ENCODE measurements at regions not wholly inside any gene's neighbourhood (a gene's known extent, or its start where the extent isn't known, plus 50 kb on each side); places are given as distances from the start of the nearest gene placed in this dataset.

DNA sequence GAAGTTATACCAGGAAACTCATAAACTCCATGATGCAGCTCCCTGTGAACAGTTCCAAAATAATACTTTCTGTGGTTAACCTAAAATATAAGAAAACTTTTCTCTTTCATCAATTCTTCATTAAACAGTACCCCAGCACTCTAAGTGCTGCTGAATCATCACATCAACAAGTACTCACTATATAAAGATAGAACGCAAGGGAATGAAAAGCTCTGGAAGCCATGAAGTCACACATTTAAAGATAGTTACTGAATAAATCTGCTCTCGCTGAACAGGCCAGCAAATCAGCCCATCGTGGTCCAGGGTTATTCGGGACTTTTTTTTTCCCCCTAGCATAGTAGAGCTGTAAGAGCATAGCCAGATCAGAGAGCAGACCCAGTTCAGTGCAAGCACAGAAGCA is 254.3 kb downstream of the IPMK start:
- no peak overlapping the region for H3K4me3 Mint-ChIP-seq
- ATAC-seq (replicated peaks) (no peak), DNase-seq (no peak)
- H3K4me1 Mint-ChIP-seq: no peaks in the 10 kb centered on the region
- no peak overlapping the region for H3K27ac Mint-ChIP-seq
- no peaks in the 10 kb centered on the region for H3K36me3 Mint-ChIP-seq
- no peaks in the 10 kb centered on the region for H3K9me3 Mint-ChIP-seq
- no peaks in the 10 kb centered on the region for H3K27me3 Mint-ChIP-seq

DNA sequence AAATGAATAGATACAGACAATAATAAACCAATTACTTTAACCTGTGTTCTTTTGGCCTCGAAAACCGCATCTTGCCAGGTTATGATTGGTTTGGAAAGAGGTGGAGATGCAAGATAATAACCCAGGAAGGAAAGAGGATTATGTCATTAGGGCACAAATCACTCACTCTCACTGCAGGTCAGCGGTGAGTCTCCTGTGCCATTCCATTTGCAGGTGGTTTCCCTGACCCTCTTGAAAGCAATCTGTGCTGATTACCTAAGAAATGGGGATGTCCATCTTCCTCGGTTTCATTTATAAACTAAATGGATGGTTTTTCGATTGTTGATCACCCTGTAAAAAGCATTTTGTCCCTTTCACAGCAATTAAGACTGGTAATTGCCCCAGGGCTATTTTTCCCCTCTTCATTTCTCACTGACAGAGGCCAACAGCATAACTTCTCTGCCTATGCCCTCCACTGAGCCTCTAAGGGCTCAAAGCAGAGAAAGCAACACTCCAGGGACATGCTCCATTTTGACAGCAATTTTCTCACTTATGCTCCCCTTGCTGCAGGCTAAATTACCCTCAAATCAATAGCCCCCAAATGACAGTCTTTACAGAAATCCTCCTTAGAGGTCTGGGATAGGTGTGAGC is 257.5 kb downstream of the IPMK start:
- Mint-ChIP-seq H3K9me3 (no peaks in the 10 kb centered on the region), H3K27me3 (no peaks in the 10 kb centered on the region), H3K4me1 (no peaks in the 10 kb centered on the region), H3K27ac (no peak overlapping the region), H3K36me3 (no peaks in the 10 kb centered on the region), H3K4me3 (no peak overlapping the region)
- no peak for DNase-seq
- ATAC-seq (replicated peaks): no peak

- no peak for ATAC-seq (replicated peaks)
- Mint-ChIP-seq H3K27ac (no peak overlapping the region), H3K4me1 (no peaks in the 10 kb centered on the region), H3K36me3 (no peaks in the 10 kb centered on the region), H3K4me3 (no peak overlapping the region), H3K9me3 (no peaks in the 10 kb centered on the region), H3K27me3 (no peaks in the 10 kb centered on the region)
- DNase-seq: no peak
Observed at GRCh38 chr10:58003945-58004344, 263.7 kb downstream of the IPMK start.

GRCh38 chr10:58001159-58001558 is 266.5 kb downstream of the IPMK start:
- no peak overlapping the region for H3K27ac Mint-ChIP-seq
- no peaks in the 10 kb centered on the region for H3K36me3 Mint-ChIP-seq
- ATAC-seq (replicated peaks) (no peak), DNase-seq (no peak)
- no peaks in the 10 kb centered on the region for H3K9me3 Mint-ChIP-seq
- no peaks in the 10 kb centered on the region for H3K4me1 Mint-ChIP-seq
- no peaks in the 10 kb centered on the region for H3K27me3 Mint-ChIP-seq
- H3K4me3 Mint-ChIP-seq: no peak overlapping the region

- ATAC-seq (replicated peaks) (no peak), DNase-seq (no peak)
- no peak overlapping the region for H3K4me3 Mint-ChIP-seq
- H3K27ac Mint-ChIP-seq: no peak overlapping the region
- H3K36me3 Mint-ChIP-seq: no peaks in the 10 kb centered on the region
- no peaks in the 10 kb centered on the region for H3K4me1 Mint-ChIP-seq
- H3K27me3 Mint-ChIP-seq: no peaks in the 10 kb centered on the region
- peaks cover 0 to 2% of the 10 kb centered on the region in 2 donors for H3K9me3 Mint-ChIP-seq
Observed at GRCh38 chr10:57996536-57996935, 271.2 kb downstream of the IPMK start.

GRCh38 chr10:57993302-57993701 is 274.4 kb downstream of the IPMK start:
- no peak overlapping the region for H3K4me3 Mint-ChIP-seq
- peaks cover 0 to 2% of the 10 kb centered on the region in 2 donors for H3K9me3 Mint-ChIP-seq
- no peak for DNase-seq

DNA sequence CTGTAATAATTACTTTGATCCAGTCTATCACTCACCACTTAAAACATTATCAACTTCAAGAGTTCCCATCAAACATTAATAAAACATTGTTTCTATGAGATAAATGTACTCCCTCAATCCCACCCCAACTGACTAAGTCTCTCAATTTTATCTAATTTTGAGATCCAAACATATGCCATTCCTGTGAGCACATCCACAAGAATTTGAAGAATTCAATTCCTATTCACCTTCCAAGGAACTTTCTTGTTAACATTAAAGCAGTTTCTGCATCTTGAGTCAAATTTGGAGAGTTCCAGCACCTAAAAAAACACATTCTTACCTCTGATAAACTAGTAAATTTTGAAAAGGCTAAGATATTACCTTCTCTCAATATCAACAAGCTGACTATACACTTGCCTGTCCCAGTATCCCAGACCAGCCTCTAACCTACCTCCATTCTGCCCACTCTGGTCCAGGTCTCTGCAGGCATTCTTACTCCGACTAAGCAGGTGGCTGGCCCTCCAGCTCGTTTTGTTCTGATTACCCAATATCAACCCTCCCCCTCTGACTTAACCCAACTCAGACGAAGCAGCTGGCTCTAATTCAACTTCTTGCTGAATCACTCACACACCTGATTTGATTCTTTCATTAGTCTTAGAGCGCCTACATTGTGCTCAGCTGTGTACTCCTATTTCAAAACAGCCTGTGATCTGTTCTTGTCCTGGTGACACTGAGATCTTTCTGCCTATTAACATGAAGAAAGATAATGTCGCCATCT is 275.2 kb downstream of the IPMK start:
- ATAC-seq (replicated peaks) (peak in 1 of 2 donors; percentile 23), DNase-seq (no peak)
- peaks cover 0 to 2% of the 10 kb centered on the region in 2 donors for H3K9me3 Mint-ChIP-seq
- H3K27me3 Mint-ChIP-seq: no peaks in the 10 kb centered on the region
- no peaks in the 10 kb centered on the region for H3K36me3 Mint-ChIP-seq
- H3K4me3 Mint-ChIP-seq: no peak overlapping the region
- no peaks in the 10 kb centered on the region for H3K4me1 Mint-ChIP-seq
- no peak overlapping the region for H3K27ac Mint-ChIP-seq

More at GRCh38 chr10:57993302-57993701, 274.4 kb downstream of the IPMK start:
- Mint-ChIP-seq H3K4me1 (no peaks in the 10 kb centered on the region), H3K36me3 (no peaks in the 10 kb centered on the region), H3K27me3 (no peaks in the 10 kb centered on the region), H3K27ac (no peak overlapping the region)
- no peak for ATAC-seq (replicated peaks)

- H3K4me3 Mint-ChIP-seq: no peak overlapping the region
- no peaks in the 10 kb centered on the region for H3K4me1 Mint-ChIP-seq
- H3K36me3 Mint-ChIP-seq: no peaks in the 10 kb centered on the region
- no peaks in the 10 kb centered on the region for H3K9me3 Mint-ChIP-seq
- no peaks in the 10 kb centered on the region for H3K27me3 Mint-ChIP-seq
- no peak overlapping the region for H3K27ac Mint-ChIP-seq
- ATAC-seq (replicated peaks) (no peak), DNase-seq (no peak)
Observed at GRCh38 chr10:57988964-57989363, 278.7 kb downstream of the IPMK start.

DNA sequence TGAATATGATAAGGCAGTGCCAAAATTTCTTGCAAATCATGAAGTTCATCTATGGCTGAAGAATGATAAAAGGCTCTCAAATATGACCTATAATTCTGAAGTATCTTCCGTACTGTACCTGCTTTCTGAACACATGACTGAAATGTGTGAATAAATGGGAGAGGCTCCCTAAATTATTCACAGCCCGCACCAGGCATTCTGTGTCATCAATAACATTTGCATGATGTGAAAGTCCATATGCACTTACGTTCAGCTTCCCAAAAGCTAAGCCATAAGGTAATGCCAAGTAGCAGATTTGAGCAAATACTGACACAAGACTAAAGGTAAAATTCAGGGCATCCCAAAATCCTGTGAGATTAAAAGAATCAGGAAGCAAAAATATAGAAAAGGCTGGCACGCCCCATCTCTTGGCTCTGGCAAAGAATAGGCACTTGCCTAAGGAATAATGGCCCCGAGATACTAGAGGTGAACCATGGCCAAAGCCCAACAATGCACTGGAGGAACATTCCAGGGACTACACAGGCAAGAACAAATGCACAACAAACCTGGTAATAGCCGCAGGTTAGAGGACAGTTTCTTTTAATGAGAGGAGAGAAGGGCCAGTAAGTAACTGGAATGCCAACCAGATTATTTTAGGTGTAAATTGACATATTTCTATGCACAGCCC is 280.5 kb downstream of the IPMK start:
- H3K9me3 Mint-ChIP-seq: no peaks in the 10 kb centered on the region

DNA sequence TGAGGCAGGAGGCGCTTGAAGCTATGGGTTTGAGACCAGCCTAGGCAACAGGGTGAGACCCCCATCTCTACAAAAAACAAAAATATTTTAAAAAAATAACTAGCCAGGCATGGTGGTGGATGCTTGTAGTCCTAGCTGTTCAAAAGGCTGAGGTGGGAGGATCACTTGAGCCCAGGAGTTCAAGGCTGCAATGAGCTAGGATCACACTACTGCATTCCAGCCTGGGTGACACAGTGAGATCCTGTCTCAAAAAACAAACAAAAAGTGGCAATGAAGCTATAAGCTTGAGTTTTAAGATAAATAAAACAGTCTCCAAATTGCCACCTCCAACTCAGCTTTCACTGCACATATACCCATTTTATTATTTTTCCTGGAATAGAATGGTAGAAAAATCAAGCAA is 281.3 kb downstream of the IPMK start:
- Mint-ChIP-seq H3K9me3 (no peaks in the 10 kb centered on the region), H3K4me1 (no peaks in the 10 kb centered on the region), H3K27me3 (no peaks in the 10 kb centered on the region), H3K36me3 (no peaks in the 10 kb centered on the region), H3K4me3 (no peak overlapping the region), H3K27ac (no peak overlapping the region)
- ATAC-seq (replicated peaks): no peak
- no peak for DNase-seq

More for the DNA sequence above, 280.5 kb downstream of the IPMK start:
- no peak for DNase-seq
- H3K36me3 Mint-ChIP-seq: no peaks in the 10 kb centered on the region
- H3K27ac Mint-ChIP-seq: no peak overlapping the region
- no peak overlapping the region for H3K4me3 Mint-ChIP-seq
- no peaks in the 10 kb centered on the region for H3K27me3 Mint-ChIP-seq
- no peaks in the 10 kb centered on the region for H3K4me1 Mint-ChIP-seq
- ATAC-seq (replicated peaks): no peak

GRCh38 chr10:57983281-57983791 is 284.4 kb downstream of the IPMK start:
- Mint-ChIP-seq H3K27me3 (no peaks in the 10 kb centered on the region), H3K4me1 (no peaks in the 10 kb centered on the region), H3K9me3 (peaks cover 0 to 2% of the 10 kb centered on the region in 2 donors), H3K36me3 (no peaks in the 10 kb centered on the region), H3K4me3 (no peak overlapping the region), H3K27ac (no peak overlapping the region)
- ATAC-seq (replicated peaks): no peak
- no peak for DNase-seq

DNA sequence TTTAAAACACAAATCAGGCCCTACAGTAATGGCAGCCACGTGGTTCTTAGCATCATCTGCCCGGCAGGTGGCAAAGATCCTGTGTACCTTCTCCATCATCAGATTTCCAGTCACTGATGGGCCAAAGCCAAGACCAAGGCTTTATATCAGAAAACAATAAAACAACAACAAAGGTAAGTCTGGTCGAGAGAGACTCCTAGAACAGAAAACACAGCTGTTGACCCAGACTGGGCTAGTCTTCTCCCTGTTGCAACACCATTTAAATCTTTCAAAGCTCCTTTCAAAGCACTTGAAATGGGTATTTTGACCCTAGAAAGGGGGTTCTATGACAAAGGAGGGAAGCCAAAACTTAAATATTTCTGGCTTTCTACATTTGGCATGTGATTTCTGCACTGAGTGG is 285.6 kb downstream of the IPMK start:
- DNase-seq: no peak
- ATAC-seq (replicated peaks): no peak
- H3K4me1 Mint-ChIP-seq: no peaks in the 10 kb centered on the region
- H3K9me3 Mint-ChIP-seq: peaks cover 0 to 4% of the 10 kb centered on the region in 2 donors
- H3K4me3 Mint-ChIP-seq: no peak overlapping the region
- no peaks in the 10 kb centered on the region for H3K27me3 Mint-ChIP-seq
- H3K36me3 Mint-ChIP-seq: no peaks in the 10 kb centered on the region
- no peak overlapping the region for H3K27ac Mint-ChIP-seq

GRCh38 chr10:57979956-57980355 is 287.7 kb downstream of the IPMK start:
- H3K27me3 Mint-ChIP-seq: no peaks in the 10 kb centered on the region
- H3K4me1 Mint-ChIP-seq: no peaks in the 10 kb centered on the region
- no peak overlapping the region for H3K4me3 Mint-ChIP-seq
- H3K27ac Mint-ChIP-seq: no peak overlapping the region
- H3K9me3 Mint-ChIP-seq: peaks cover 3 to 6% of the 10 kb centered on the region in 2 donors
- ATAC-seq (replicated peaks) (no peak), DNase-seq (no peak)
- no peaks in the 10 kb centered on the region for H3K36me3 Mint-ChIP-seq

DNA sequence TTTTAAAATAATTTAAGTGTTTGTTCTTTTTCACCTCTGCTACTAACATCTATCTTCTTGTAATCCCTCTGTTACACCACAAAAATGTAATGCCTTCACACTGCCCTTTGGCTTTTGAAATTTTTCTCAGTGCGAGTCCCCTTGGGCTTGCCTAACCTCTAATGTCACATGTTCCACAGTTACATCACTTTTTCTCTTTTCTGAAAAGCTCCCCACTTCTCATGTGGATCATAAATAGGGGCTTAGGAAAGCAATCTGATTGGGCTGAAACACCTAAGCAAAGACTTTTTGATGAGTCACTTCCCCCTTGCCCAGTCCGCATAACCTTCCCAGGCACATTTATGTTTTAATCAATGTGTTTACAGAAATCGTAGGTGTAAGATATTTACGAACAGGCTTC is 288.2 kb downstream of the IPMK start:
- Mint-ChIP-seq H3K36me3 (no peaks in the 10 kb centered on the region), H3K4me1 (no peaks in the 10 kb centered on the region)
- no peak for ATAC-seq (replicated peaks)

DNA sequence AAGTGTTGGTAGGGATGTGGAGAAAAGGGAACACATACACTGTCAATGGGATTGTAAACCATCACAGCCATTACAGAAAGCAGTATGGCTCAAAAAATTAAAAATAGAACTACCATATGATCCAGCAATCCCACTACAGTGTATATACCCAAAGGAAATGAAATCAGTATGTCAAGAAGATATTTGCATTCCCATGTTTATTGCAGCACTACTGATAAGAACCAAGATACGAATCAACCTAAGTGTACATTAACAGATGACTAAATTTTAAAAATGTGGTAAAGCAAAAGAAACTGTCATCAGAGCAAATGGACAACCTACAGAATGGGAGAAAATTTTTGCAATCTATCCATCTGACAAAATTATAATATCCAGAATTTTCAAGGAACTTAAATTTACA is 290.4 kb downstream of the IPMK start:
- Mint-ChIP-seq H3K27me3 (no peaks in the 10 kb centered on the region), H3K9me3 (peaks cover 3 to 6% of the 10 kb centered on the region in 2 donors), H3K36me3 (no peaks in the 10 kb centered on the region), H3K27ac (no peak overlapping the region), H3K4me3 (no peak overlapping the region), H3K4me1 (no peaks in the 10 kb centered on the region)
- ATAC-seq (replicated peaks) (no peak), DNase-seq (no peak)

More for the DNA sequence above, 288.2 kb downstream of the IPMK start:
- Mint-ChIP-seq H3K4me3 (no peak overlapping the region), H3K9me3 (peaks cover 3 to 6% of the 10 kb centered on the region in 2 donors), H3K27me3 (no peaks in the 10 kb centered on the region), H3K27ac (no peak overlapping the region)
- no peak for DNase-seq
